Ramos (cell line): ENCODE measurements at regions not wholly inside any gene's neighbourhood (a gene's known extent, or its start where the extent isn't known, plus 50 kb on each side); places are given as distances from the start of the nearest gene placed in this dataset.

ENCODE experiments used
- in situ Hi-C: fragments of 300-500 bp; cut with MboI; formaldehyde crosslinking; loops from one replicate; pipeline ENCODE4 v1.14.3; 2022; ENCODE audit warnings: low sequenced_read_pairs; ENCODE audit not compliant: unreplicated experiment

DNA sequence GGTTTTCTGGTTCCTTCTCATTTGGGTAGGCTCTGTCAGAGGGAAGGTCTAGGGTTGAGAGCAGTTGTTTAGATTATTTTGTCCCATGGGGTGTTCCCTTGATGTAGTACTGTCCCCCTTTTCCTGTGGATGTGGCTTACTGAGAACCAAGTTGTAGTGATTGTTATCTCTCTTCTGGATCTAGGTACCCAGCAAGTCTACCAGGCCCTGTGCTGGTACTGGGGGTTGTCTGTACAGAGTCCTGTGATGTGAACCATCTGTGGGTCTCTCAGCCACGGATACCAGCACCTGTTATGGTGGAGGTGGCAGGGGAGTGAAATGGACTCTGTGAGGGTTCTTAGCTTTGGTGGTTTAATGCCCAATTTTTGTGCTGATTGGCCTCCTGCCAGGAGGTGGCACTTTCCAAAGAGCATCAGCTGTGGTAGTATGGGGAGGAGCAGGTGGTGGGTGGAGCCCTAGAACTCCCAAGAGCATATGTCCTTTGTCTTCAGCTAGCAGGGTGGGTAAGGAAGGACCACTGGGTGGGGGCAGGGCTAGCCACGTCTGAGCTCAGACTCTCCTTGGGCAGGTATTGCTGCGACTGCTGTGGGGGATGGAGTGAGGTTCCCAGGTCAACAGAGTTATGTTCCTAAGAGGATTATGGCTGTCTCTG, 179.3 kb upstream of the BTG1 start:
- in situ Hi-C loops, result no loop called here

DNA sequence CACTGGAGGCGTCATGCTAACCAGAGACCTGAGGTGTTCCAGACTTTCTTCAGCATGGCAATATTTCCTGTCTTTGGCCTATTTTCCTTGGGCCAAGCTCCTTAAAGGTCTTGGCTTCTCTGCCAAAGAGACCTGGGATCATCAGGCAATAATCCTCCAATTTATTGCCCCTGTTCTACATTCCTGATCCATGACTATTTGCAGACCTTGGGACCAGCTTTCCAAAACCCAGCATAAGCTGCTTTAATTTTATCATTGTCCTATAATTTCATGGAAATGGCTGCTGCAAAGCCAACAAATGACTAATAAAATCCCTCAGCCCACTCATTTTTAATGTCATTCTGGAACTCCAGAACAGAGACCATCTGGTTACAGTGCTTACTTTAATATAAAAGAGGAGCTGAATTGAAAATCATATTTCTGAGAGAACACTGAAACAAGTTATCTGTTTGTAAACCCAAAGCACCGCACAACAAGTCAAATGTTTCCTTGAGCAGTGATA, 166.9 kb upstream of the BTG1 start:
- in situ Hi-C loops, result no loop called here

DNA sequence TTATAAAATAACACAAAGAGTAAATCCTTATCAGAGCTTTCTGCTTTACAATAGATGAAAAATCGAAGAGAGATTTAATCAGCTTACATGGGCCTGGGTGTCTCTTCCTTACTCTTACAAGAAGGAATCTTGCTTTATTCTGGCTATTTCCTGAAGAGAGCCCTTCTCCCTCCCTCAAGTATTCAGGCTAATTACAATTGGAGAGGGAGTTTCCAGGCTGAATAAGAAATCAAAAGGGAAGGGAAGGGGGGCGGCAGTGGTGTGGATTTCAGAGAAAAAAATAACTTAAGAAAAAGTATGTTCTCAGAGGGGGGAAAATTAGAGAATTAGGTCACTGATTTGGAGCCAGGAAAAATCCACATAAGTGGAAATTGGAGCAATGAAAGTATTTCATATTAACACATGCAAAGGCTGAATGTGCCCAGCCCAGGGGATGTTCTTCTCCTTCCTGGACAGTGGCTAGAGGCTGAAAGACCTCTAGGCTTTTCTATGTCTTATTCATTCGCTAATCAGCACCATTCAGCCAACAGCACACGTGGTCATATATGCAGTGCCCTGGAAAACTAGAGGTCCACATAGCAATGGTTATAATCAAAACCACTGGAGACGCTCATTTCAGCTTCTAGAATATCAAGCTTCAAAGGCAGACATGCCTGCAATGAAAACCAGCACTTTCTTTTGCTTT, 158.9 kb upstream of the BTG1 start:
- in situ Hi-C loops, result no loop called here

DNA sequence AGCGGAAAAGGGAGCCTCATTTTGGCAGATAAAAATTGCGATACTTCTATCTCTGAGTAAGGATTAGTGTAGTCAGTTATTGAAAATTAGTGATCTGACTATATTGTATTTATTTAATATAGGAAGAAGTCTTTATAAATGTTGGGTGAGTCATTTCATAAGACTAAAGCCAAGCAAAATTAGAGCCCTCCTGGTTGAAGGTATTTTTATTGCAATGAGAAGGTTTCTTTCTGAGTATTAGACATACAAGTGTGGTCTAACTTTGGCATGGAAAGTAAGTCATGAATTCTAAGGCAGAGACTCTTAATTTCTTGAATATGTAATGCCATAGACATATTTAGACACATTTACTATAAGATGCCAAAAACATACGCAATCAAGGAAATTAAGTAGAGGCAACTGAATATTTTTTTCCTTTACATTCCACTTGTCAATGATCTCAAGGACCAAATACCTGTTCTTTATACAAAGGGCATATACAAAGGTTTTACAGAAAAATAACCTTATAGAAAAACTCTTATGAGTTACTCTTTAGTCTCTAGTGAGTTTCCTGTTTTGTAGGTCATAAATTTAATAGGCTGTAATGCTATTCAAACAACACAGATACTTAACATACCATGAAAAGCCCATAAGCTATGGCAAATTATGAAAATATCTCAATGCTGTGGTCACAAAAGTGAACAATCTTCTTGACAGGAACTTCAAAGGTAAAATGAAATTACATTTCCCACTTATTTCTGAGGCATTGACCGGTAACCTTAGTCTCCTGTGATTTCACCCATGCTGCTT, 156.6 kb upstream of the BTG1 start:
- in situ Hi-C loops, result no loop called here

DNA sequence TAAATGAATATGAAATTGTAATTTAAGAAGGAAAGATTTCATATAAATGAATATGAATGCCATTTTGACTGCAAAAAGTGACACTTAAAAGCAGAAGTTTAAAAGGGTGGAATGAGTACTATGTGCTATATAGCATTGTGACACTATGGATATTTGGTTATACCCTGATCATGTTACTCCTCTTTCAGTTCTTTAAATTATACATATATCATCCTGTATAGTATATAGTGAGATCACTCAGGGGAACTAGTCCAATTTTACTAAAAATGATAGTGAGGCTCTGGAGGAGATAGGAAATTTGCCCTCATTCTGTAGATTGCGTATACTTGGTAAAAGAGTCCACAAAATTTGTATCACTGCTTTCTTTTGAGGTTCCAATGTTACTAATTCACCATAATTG, 155.7 kb upstream of the BTG1 start:
- in situ Hi-C loops, result no loop called here

DNA sequence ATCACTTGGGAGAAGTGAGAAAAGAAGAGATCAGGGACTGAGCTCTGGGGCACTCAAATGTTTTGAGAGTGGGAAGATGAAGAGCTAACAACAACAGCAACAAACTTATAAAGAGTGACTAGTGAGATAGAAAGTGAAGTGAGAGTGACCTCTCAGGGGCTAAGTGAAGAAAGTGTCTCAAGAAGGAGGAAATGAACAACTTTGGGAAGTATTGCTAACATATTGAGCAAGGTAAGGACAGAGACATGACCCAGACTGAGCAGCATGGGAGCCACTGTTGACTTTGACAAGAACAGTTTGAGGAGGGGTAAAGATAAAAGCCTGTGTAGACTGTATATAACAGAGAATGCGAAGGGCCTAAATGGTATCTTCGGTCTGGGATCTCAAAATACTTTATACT, 155.1 kb upstream of the BTG1 start:
- in situ Hi-C loops, result no loop called here

DNA sequence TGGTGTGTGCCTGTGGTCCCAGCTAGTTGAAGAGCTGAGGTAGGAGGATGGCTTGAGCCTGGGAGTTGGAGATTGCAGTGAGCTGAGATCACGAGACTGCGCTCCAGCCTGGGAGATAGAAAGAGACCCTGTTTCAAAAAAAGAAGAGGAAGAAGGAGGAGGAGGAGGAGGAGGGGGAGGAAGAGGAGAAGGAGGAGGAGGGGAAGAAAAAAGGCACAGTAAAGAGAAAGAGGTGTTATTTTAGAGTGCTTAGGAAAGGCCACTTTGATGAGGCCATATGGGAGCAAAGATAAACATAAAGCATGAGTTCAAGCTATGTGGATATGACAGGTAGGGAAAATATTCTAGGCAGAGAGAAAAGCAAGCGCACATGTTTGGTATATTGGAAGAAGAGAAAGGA, 154.1 kb upstream of the BTG1 start:
- in situ Hi-C loops, result no loop called here

DNA sequence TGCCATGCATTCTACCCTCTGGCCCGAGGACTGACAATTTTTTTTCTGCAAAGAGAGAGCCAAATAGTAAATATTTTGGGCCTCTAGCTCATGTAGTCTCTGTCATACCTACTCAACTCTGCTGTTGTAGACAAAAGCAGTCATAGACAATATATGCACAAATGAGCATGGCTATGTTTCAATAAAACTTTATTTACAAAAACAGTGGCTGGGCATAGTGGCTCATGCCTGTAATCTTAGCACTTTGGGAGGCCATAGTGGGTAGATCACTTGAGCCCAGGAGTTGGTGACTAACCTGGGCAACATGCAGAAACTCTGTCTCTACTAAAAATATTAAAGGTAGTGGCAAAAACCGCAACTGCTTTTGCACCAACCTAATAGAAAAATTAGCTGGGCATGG, 153.7 kb upstream of the BTG1 start:
- in situ Hi-C loops, result no loop called here

DNA sequence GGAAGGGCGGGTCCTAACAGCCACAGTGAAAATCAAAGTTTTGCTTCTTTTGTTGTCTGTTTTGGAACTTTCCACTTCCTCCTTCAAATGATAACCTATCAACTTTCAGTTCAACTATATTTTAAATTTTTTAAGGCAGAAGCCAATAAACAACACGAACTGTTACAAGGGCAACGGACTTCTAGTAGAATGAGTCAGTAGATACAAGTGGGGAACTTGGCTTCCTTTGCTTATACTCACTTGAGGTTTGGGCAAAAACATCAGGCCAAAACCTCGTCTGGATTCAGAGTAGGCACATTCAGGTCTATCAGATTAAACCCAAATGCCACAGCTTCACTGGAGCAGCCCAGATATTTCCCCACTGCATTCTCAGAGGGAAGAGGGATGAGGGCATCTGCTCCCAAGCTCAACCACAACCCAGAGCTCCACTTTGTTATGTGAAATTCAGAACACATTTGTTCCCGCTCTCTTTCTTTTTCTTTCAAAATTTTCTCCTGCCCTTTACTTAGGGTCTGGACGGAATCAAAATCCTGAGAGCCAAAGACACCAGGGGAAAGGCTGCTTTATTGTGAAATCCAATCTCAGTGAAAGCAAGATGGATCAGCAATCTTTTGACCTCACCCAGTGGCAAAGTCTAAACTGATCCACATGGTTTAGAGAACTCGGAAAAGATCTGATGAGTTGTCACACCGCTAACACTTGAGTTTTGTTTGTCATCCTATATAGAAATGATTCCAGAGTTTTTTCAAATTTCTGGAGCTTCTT, 152.5 kb upstream of the BTG1 start:
- in situ Hi-C loops, result no loop called here

DNA sequence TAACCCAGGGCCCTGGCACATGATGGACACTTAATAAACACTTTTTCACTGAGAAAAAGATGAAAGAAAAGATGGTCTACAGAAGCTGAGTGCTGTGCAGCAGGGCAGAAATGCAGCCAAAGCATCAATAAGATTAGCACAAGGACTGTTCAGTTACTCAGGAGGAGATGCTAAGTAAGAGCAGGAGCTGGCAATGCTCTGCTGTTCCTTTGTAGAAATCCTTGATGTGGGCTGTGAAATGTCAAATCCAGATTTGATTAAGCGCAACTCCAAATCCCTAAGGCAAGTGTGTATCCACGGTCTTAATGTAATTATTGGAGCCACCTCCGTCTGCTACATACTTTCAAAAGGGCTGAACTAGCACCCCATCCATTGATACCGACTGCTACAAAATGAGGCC, 151.8 kb upstream of the BTG1 start:
- in situ Hi-C loops, result no loop called here

DNA sequence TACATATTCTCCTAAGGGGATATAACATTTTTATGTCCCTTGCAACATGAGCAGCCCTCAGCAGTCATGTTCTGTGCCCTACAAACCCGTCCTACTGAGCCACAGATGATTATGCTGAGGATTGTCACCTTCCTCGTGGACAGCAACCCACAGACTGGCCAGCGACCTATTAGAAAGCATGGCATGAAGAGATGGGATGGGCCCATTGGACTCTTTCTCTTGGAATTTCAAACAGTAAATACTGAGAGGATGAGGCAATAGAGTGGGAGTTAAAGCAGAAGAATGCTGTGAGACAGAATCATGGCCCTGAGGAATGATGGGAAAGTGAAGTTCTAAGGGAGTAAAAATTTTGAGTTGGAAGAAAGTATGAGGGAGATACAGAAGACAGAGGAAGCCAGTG, 149.9 kb upstream of the BTG1 start:
- in situ Hi-C loops, result no loop called here

DNA sequence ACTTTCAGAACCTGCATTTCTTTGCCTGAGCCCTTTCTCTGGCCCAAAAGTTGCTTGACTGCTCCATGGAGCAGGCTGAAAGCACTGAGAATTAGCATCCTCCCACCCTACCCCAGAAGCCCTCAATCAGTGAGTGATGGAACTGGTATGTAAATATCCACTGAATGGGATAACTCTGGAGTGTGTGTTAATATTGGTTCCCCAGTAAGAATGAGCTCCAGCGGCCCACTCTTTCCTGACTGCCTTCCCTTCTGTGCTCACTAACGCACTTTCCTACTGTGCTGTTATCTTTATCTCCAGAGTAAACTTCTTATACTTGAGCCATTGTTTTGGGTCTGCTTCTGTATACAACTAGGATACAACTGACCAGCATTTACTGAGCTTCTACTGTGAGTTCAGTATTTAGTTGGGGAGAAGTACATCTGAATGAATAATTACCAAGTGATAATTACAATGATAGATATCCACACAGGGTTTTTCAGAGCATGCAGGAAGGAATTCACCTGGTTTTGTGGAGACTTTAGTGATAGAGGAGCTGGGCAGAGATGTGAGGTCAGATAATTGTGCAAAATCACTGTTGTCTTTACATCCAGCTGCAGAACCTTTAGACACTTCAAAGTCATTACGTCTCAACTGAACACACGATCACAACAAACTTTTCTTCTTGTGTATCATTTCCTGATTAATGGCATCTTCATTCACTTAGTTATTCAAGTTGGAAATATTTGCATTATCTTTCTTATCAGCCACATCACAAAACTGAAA, 149.2 kb upstream of the BTG1 start:
- in situ Hi-C loops, result no loop called here

DNA sequence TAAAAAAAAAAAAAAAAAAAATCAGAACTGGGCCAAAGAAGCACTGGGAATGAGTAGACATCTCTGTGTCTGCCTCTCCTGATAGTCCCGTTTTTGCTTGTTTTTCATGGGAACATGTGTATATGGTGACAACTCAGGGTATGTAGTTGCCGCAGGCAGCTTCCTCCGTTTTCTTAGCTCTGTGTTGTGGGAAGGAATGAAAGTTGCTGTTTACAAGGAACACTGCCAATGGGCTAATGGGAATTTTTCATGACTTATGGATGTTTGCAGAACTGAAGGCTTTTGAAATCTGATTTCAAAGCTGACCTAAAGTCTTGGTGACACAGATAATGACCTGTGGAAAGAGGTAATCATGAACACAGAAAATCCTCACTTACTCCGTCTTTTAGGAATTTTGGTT, 146.4 kb upstream of the BTG1 start:
- in situ Hi-C loops, result no loop called here

DNA sequence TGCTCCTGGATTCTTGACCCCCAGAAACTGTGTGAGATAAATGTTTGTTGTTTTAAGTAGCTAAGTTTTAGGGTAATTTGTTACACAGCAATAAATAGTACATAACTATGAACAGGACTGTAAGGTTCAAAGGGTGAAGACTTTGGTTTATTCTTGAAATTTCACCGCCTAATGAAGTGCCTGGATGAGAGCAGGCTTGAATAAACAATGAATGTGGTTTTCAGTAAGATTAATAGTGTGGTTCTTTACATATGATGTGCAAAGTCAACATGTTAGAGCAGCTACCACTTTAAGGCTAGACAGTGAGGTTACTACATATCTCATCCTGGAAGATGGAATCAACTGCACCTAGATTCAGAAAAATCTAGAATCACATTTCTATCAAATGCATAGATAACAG, 145.2 kb upstream of the BTG1 start:
- in situ Hi-C loops, result no loop called here

DNA sequence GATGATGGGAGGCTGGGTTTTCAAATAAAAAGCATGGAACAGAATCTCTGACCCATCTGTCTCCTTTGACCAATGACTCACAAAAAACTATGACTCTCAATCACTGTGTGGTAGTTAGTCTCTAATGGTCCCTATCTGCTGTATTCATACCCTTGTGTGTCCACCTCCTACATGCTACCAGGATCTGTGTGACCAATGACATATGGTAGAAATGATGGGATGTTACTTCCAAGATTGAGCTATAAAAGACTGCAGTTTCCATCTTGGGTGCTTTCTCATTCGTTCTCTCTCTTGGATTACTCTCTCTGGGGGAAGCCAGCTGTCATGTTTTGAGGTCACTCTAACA, 144.7 kb upstream of the BTG1 start:
- in situ Hi-C loops, result no loop called here

DNA sequence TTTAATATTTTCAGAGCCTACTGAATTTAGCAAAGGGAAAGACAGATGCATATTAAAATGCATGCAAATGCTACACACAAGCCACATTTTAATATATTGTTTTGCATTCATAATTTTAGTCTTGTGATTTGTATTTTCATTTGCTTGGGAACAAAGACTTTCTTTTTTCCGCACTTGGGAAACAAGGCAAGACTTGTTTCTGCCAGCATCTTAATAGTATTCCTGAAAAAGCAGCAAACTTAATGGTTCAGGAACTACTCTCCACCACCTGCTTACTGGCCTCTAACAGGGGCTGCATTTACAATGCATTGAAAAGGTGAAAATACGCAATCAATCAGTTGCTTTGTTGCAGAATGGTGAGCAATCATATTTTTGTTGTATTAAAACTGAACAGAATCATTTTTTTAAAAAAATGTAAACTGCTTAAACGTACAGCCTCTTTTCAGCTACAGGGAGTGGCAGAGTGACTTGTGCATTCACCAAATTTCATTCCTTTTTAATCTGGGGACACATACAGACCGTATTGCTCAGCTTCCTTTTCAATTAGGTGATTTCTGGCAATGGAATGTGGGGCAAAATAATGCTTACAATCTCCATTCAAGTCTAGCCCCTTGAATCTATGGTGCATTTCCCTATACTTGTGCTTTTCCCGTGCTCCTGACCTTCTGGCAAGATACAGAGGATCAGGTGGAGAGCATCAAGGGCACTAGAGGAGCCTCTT, 144.1 kb upstream of the BTG1 start:
- in situ Hi-C loops, result no loop called here

DNA sequence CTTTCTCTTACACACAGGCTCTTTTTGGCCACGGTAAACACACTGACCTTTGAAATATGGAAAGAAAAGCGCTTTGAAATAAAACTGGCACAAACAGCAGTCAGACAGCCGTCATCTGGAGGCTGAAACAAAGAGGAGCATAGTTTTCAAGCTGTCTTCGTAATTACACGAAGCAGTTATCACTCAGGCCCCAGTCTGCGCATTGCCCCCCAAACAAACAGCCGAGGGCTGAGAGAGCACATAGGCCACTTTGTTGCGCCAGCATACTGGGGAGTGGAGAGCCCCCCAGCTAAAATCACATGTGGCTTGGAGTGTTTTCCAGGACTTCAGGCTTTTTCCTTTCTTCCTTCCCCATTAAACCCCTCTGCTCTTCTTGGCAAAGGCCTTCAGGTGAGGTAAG, 142.9 kb upstream of the BTG1 start:
- in situ Hi-C loops, result no loop called here

DNA sequence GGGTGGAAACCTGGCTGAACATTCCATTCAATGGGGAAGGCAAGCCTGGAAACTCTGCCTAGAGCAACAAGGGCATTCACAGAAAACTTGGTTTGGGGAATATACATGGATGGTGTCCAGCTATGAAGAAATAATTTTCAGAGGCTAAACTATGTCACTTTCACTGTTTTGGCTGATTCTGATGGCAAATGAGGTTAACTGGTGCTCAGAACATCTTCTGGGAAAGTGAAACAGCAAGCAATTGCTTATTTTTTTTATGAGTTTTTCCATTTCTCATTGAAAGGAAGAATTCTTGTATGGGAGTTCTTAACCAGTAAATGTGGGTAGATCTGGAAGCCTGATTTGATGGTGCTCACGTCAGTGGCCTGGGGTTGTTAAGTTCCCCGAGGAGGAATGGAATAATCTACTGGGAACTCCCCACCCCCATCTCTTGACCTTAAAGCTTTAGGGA, 132.8 kb upstream of the BTG1 start:
- in situ Hi-C loops, result no loop called here

DNA sequence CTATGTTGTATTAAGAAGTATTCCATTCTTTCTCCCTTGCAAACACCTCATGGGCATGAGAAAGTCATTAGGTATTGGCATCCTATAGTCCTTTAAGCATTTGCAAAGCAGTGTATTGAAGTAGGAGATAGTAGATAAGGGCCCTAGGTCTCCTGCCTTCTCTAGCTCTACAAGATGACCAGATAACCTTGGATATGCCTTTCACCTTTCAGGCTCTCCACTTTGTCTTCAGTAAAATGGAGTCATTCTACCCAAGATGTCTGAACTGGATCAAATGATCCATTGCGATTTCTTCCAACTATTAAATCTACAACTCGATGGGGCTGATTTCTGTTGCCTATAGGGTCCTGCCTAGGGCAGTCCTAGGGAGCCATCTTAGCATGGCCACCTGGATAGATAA, 132.1 kb upstream of the BTG1 start:
- in situ Hi-C loops, result no loop called here
